Upper lobe of left lung (tissue), 6 donors: ENCODE measurements at regions not wholly inside any gene's neighbourhood (a gene's known extent, or its start where the extent isn't known, plus 50 kb on each side); places are given as distances from the start of the nearest gene placed in this dataset.

Experiments used
- ATAC-seq, 2 donors: fragments of 200-7000 bp; cut with Tn5 transposase; one replicate each; pipeline ENCODE4 v1.9.1; 2022; ENCODE audit warnings: mild to moderate bottlenecking in 2 of 2, moderate library complexity in 2 of 2; ENCODE audit not compliant: low FRiP score in 2 of 2
- DNase-seq, 2 donors: peaks; one replicate each; pipeline ENCODE4 v3.0.0-alpha.2; 2019 to 2020
- H3K27ac ChIP-seq, 4 donors: fragments of 200-600 bp; sonication (generic); one replicate each; pipeline ENCODE4 v1.5.1; 2016 to 2019
- H3K27me3 ChIP-seq, 4 donors: fragments of 200-600 bp; sonication (generic); one replicate each; pipeline ENCODE4 v1.5.1; 2017 to 2019
- H3K36me3 ChIP-seq, 4 donors: fragments of 200-600 bp; sonication (generic); one replicate each; pipeline ENCODE4 v1.5.1; 2016 to 2019
- H3K4me1 ChIP-seq, 4 donors: fragments of 200-600 bp; sonication (generic); one replicate each; pipeline ENCODE4 v1.5.1; 2018 to 2019
- H3K4me3 ChIP-seq, 4 donors: fragments of 200-600 bp; sonication (generic); one replicate each; pipeline ENCODE4 v1.5.1; 2017 to 2019; ENCODE audit warnings: mild to moderate bottlenecking in 2 of 4, moderate library complexity in 1 of 4
- H3K9me3 ChIP-seq, 4 donors: fragments of 200-600 bp; sonication (generic); one replicate each; pipeline ENCODE4 v1.5.1; 2018 to 2019
- CTCF ChIP-seq, 6 experiments: fragments of 450-650 bp in 4 of 6; fragments of 200-600 bp in 2 of 6; sonication (generic) in 2 of 6; IDR thresholded peaks; one replicate each; pipeline ENCODE4 v1.5.1; 2016 to 2019; ENCODE audit warnings: antibody characterized with exemption in 6 of 6
- EP300 ChIP-seq, 4 donors: sonication (generic); formaldehyde crosslinking; IDR thresholded peaks; one replicate each; pipeline ENCODE4 v1.5.1; 2017; ENCODE audit warnings: antibody characterized with exemption in 4 of 4, control low read depth in 2 of 4
- POLR2A ChIP-seq, 4 donors: fragments of 450-650 bp; IDR thresholded peaks; one replicate each; pipeline ENCODE4 v1.5.1; 2016 to 2017; ENCODE audit warnings: antibody characterized with exemption in 4 of 4, mild to moderate bottlenecking in 2 of 4
- POLR2AphosphoS5 ChIP-seq, 2 donors: sonication (generic); formaldehyde crosslinking; IDR thresholded peaks; one replicate each; pipeline ENCODE4 v1.5.1; 2017; ENCODE audit warnings: antibody characterized with exemption in 2 of 2
- WGBS, 2 donors: methylation state at CpG; one replicate each; pipeline ENCODE4 v1.1.5; 2017 to 2018; 5-methylcytosine and 5-hydroxymethylcytosine counted together
- donor health status: DM: no; HTN: no; CAD: no; lungs with moderate emphysema.
- donor health status: DM: no; HTN: yes; CAD: no; lungs with severe emphysema.

- WGBS, 2 donors = 86 to 90% methylated on average over 4 of the region's 4 CpGs
- ATAC-seq = no peak
- no peaks in the 10 kb centered on the region for H3K36me3 ChIP-seq
- no peak for TF ChIP-seq POLR2A (IDR thresholded peaks at IDR 0.05)
- TF ChIP-seq POLR2AphosphoS5 (IDR thresholded peaks at IDR 0.05) = no peak
- TF ChIP-seq CTCF (IDR thresholded peaks at IDR 0.05) = no peak
- no peak for TF ChIP-seq EP300 (IDR thresholded peaks at IDR 0.05)
- H3K27me3 ChIP-seq = no peaks in the 10 kb centered on the region
- no peak overlapping the region for H3K27ac ChIP-seq
- DNase-seq = no peak
- no peak overlapping the region for H3K4me3 ChIP-seq
- no peaks in the 10 kb centered on the region for H3K4me1 ChIP-seq
- no peaks in the 10 kb centered on the region for H3K9me3 ChIP-seq
Observed at GRCh38 chr12:97821806-97822205, 359.2 kb downstream of the RMST start.

- 82 to 87% methylated on average over 4 of the region's 4 CpGs for WGBS, 2 donors
- DNase-seq (no peak), ATAC-seq (no peak)
- H3K27ac ChIP-seq = no peak overlapping the region
- no peaks in the 10 kb centered on the region for H3K4me1 ChIP-seq
- TF ChIP-seq POLR2AphosphoS5 (IDR thresholded peaks at IDR 0.05) = no peak
- no peak for TF ChIP-seq CTCF (IDR thresholded peaks at IDR 0.05)
- no peaks in the 10 kb centered on the region for H3K27me3 ChIP-seq
- no peaks in the 10 kb centered on the region for H3K36me3 ChIP-seq
- no peaks in the 10 kb centered on the region for H3K9me3 ChIP-seq
- no peak overlapping the region for H3K4me3 ChIP-seq
Observed at GRCh38 chr12:97835541-97835940, 372.9 kb downstream of the RMST start.

- Histone ChIP-seq H3K27me3 (no peaks in the 10 kb centered on the region), H3K4me1 (no peaks in the 10 kb centered on the region), H3K36me3 (no peaks in the 10 kb centered on the region), H3K4me3 (no peak overlapping the region), H3K27ac (no peak overlapping the region), H3K9me3 (no peaks in the 10 kb centered on the region)
- DNase-seq = peak in 1 of 2 donors; percentile 40
- TF ChIP-seq EP300 (IDR thresholded peaks at IDR 0.05) (no peak), CTCF (IDR thresholded peaks at IDR 0.05) (no peak)
- peak; percentile 75 to 83 for ATAC-seq
Observed at GRCh38 chr12:97837401-97837800, 374.8 kb downstream of the RMST start.

- ATAC-seq = no peak
- 91 to 92% methylated on average over 2 of the region's 2 CpGs for WGBS, 2 donors
- TF ChIP-seq POLR2AphosphoS5 (IDR thresholded peaks at IDR 0.05) = no peak
- no peak for TF ChIP-seq CTCF (IDR thresholded peaks at IDR 0.05)
- no peaks in the 10 kb centered on the region for H3K4me1 ChIP-seq
- no peak overlapping the region for H3K27ac ChIP-seq
- H3K36me3 ChIP-seq = no peaks in the 10 kb centered on the region
- H3K27me3 ChIP-seq = no peaks in the 10 kb centered on the region
- DNase-seq = no peak
- no peak overlapping the region for H3K4me3 ChIP-seq
- no peaks in the 10 kb centered on the region for H3K9me3 ChIP-seq
Observed at GRCh38 chr12:97848051-97848450, 385.4 kb downstream of the RMST start.

- Histone ChIP-seq H3K27ac (no peak overlapping the region), H3K4me3 (no peak overlapping the region), H3K4me1 (no peaks in the 10 kb centered on the region), H3K27me3 (no peaks in the 10 kb centered on the region), H3K9me3 (no peaks in the 10 kb centered on the region), H3K36me3 (no peaks in the 10 kb centered on the region)
- no peak for DNase-seq
- WGBS, 2 donors = 88 to 95% methylated on average over 1 of the region's 1 CpG
- ATAC-seq = no peak
- TF ChIP-seq POLR2AphosphoS5 (IDR thresholded peaks at IDR 0.05) (no peak), CTCF (IDR thresholded peaks at IDR 0.05) (no peak), POLR2A (IDR thresholded peaks at IDR 0.05) (no peak), EP300 (IDR thresholded peaks at IDR 0.05) (no peak)
Observed at GRCh38 chr12:97854477-97854876, 391.9 kb downstream of the RMST start.
